CD4-positive, alpha-beta T cell (primary cell): ENCODE measurements at regions not wholly inside any gene's neighbourhood (a gene's known extent, or its start where the extent isn't known, plus 50 kb on each side); places are given as distances from the start of the nearest gene placed in this dataset.
A peak's percentile ranks its signal among the peaks of the same experiment; 100 is the strongest.

Source experiments
- ATAC-seq: fragments of 200-7000 bp; cut with Tn5 transposase; one replicate; pipeline ENCODE4 v1.10.0; 2022; ENCODE audit warnings: mild to moderate bottlenecking; ENCODE audit not compliant: poor library complexity
- CTCF ChIA-PET: fragments of 350-600 bp; sonication (Branson Sonifier 250); formaldehyde crosslinking; loops from one replicate; lab custom pipeline; 2021; ENCODE audit warnings: antibody characterized with exemption, inconsistent platforms; lab: Charles Lee
- POLR2A ChIA-PET: fragments of 350-600 bp; sonication (Branson Sonifier 250); formaldehyde crosslinking; loops from one replicate; lab custom pipeline; 2021; ENCODE audit warnings: antibody characterized with exemption, inconsistent platforms; lab: Charles Lee
- DNase-seq, 14 experiments: peaks; one replicate each; pipeline ENCODE4 v3.0.0-alpha.2; 2013 to 2020; ENCODE audit warnings: mixed read lengths in 2 of 14
- H3K27ac ChIP-seq, 2 donors: one replicate each; pipeline versions ENCODE4 v1.5.1 to v1.7.0; 2013; ENCODE audit warnings: low read length in 2 of 2, low read depth in 1 of 2, mild to moderate bottlenecking in 1 of 2
- H3K27me3 ChIP-seq, 2 experiments: 1 replicate in 1 of 2; 2 replicates in 1 of 2; pipeline versions ENCODE4 v1.6.1 to v1.7.0; 2013; ENCODE audit warnings: low read length in 2 of 2, control low read depth in 1 of 2, mild to moderate bottlenecking in 1 of 2, moderate library complexity in 1 of 2; ENCODE audit not compliant: insufficient read depth in 2 of 2, control insufficient read depth in 1 of 2
- H3K36me3 ChIP-seq: one replicate; pipeline ENCODE4 v1.6.1; 2013; ENCODE audit warnings: low read length, control low read depth; ENCODE audit not compliant: insufficient read depth
- H3K4me1 ChIP-seq: one replicate; pipeline ENCODE4 v1.6.1; 2013; ENCODE audit warnings: low read length, control low read depth; ENCODE audit not compliant: insufficient read depth
- H3K4me3 ChIP-seq: one replicate; pipeline ENCODE4 v1.5.1; 2013; ENCODE audit warnings: mild to moderate bottlenecking, low read length, moderate library complexity
- H3K9me3 ChIP-seq, 2 experiments: 1 replicate in 1 of 2; 2 replicates in 1 of 2; pipeline versions ENCODE4 v1.6.1 to v1.7.0; 2013; ENCODE audit warnings: low read length in 2 of 2, mild to moderate bottlenecking in 2 of 2, control low read depth in 1 of 2, moderate library complexity in 1 of 2; ENCODE audit not compliant: control insufficient read depth in 1 of 2, insufficient read depth in 1 of 2
- H3K27ac Mint-ChIP-seq: one replicate; pipeline ENCODE4 v1.8.0; 2020; ENCODE audit warnings: mixed read lengths
- H3K27me3 Mint-ChIP-seq: one replicate; pipeline ENCODE4 v1.8.0; 2021; ENCODE audit warnings: mixed read lengths
- H3K36me3 Mint-ChIP-seq: one replicate; pipeline ENCODE4 v1.8.0; 2021; ENCODE audit warnings: low read depth, mixed read lengths
- H3K4me1 Mint-ChIP-seq: one replicate; pipeline ENCODE4 v1.8.0; 2021; ENCODE audit warnings: low read depth, mixed read lengths
- H3K4me3 Mint-ChIP-seq: one replicate; pipeline ENCODE4 v1.8.0; 2020; ENCODE audit warnings: mild to moderate bottlenecking, mixed read lengths
- H3K9me3 Mint-ChIP-seq: one replicate; pipeline ENCODE4 v1.8.0; 2020; ENCODE audit warnings: mixed read lengths
- CTCF ChIP-seq: fragments of 200-600 bp; IDR thresholded peaks from one replicate; pipeline ENCODE4 v1.8.0; 2022; ENCODE audit warnings: antibody characterized with exemption, mild to moderate bottlenecking
- intact Hi-C, 2 experiments: fragments of 100-400 bp; cut with DNase I in 1 of 2; cut with micrococcal nuclease in 1 of 2; formaldehyde crosslinking; loops; one replicate each; pipeline versions ENCODE4 v1.15.1 to v1.9.0; 2023 to 2025; cut with DNase I, micrococcal nuclease

- Mint-ChIP-seq H3K4me1 (no peaks in the 10 kb centered on the region), H3K36me3 (no peaks in the 10 kb centered on the region), H3K27me3 (no peaks in the 10 kb centered on the region), H3K4me3 (no peak overlapping the region), H3K27ac (no peak overlapping the region), H3K9me3 (peaks cover 4% of the 10 kb centered on the region)
- intact Hi-C loops: no loop called here
- ATAC-seq (no peak), DNase-seq (peak in 1 of 14 experiments; percentile 1)
- H3K9me3 ChIP-seq: peaks cover 0 to 5% of the 10 kb centered on the region in 2 experiments
- ChIA-PET CTCF (no interaction called here), POLR2A (no interaction called here)
- no peak overlapping the region for H3K27ac ChIP-seq
- H3K4me3 ChIP-seq: no peak overlapping the region
- H3K36me3 ChIP-seq: no peaks in the 10 kb centered on the region
- H3K4me1 ChIP-seq: no peaks in the 10 kb centered on the region
- TF ChIP-seq CTCF: no peak
- no peaks in the 10 kb centered on the region for H3K27me3 ChIP-seq
These were observed 55.1 kb upstream of the SEMA3A start for GRCh38 chr7:84249656-84250055.

- Histone ChIP-seq H3K27ac (no peak overlapping the region), H3K4me1 (no peaks in the 10 kb centered on the region), H3K27me3 (no peaks in the 10 kb centered on the region), H3K9me3 (peaks cover 0 to 5% of the 10 kb centered on the region in 2 experiments), H3K36me3 (no peaks in the 10 kb centered on the region), H3K4me3 (no peak overlapping the region)
- CTCF ChIA-PET: no interaction called here
- no peaks in the 10 kb centered on the region for H3K4me1 Mint-ChIP-seq
- peaks cover 4% of the 10 kb centered on the region for H3K9me3 Mint-ChIP-seq
- DNase-seq (peak in 2 of 14 experiments; percentile 14 to 22), ATAC-seq (no peak)
- POLR2A ChIA-PET: no interaction called here
- H3K27me3 Mint-ChIP-seq: no peaks in the 10 kb centered on the region
- intact Hi-C loops: no loop called here
- H3K36me3 Mint-ChIP-seq: no peaks in the 10 kb centered on the region
- H3K4me3 Mint-ChIP-seq: no peak overlapping the region
- no peak overlapping the region for H3K27ac Mint-ChIP-seq
- TF ChIP-seq CTCF: no peak
These were observed 54.3 kb upstream of the SEMA3A start for GRCh38 chr7:84248843-84249242.

- Histone ChIP-seq H3K4me3 (no peak overlapping the region), H3K36me3 (no peaks in the 10 kb centered on the region), H3K9me3 (peaks cover 0 to 5% of the 10 kb centered on the region in 2 experiments), H3K27ac (no peak overlapping the region), H3K27me3 (no peaks in the 10 kb centered on the region), H3K4me1 (no peaks in the 10 kb centered on the region)
- ATAC-seq: no peak
- Mint-ChIP-seq H3K9me3 (peaks cover 4% of the 10 kb centered on the region), H3K4me1 (no peaks in the 10 kb centered on the region), H3K36me3 (no peaks in the 10 kb centered on the region), H3K27me3 (no peaks in the 10 kb centered on the region), H3K4me3 (no peak overlapping the region), H3K27ac (no peak overlapping the region)
- peak in 3 of 14 experiments; percentile 7 to 54 (median 36) for DNase-seq
- intact Hi-C loops: no loop called here
- ChIA-PET CTCF (no interaction called here), POLR2A (no interaction called here)
- TF ChIP-seq CTCF: no peak
These were observed 53.7 kb upstream of the SEMA3A start for GRCh38 chr7:84248267-84248666.
